HEK293 (cell line): ENCODE measurements at regions not wholly inside any gene's neighbourhood (a gene's known extent, or its start where the extent isn't known, plus 50 kb on each side); places are given as distances from the start of the nearest gene placed in this dataset.

Source experiments
- SP7 ChIP-seq: fragments of 450-650 bp; formaldehyde crosslinking; IDR thresholded peaks from 2 replicates; pipeline ENCODE4 v1.5.1; 2016; ENCODE audit warnings: missing biosample characterization, missing genetic modification characterization
- TCF7L2 ChIP-seq: IDR thresholded peaks from 2 replicates; pipeline ENCODE4 v1.6.1; 2011; ENCODE audit warnings: low read depth, mild to moderate bottlenecking, inconsistent platforms, low read length, moderate library complexity, borderline replicate concordance
- ZBTB49 ChIP-seq: fragments of 450-650 bp; formaldehyde crosslinking; IDR thresholded peaks from 2 replicates; pipeline ENCODE4 v1.5.1; 2016; ENCODE audit warnings: missing biosample characterization, missing genetic modification characterization, low read depth
- ZNF157 ChIP-seq: fragments of 450-650 bp; formaldehyde crosslinking; IDR thresholded peaks from 2 replicates; pipeline ENCODE4 v1.5.1; 2016; ENCODE audit warnings: missing biosample characterization, missing genetic modification characterization

DNA sequence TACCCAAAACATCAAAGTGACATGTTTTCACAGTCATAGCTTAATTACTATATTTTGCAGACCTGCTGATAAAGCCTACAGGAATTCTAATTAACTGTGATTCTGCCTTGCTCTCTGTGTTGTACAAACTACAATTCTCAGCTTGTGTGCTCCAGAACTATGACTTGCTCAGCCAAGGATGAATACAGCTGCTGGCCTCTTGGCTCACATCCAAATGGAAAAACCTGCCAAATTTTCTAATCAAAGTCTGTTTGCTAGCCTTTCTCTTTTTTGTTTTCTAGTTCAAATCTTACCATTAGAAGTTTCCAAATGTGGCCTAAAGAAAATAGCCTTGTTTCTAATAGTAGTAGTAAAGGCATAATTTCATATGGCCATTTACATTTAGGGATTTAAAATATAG lies 1176.8 kb downstream of the FAM133A start:
- TF ChIP-seq SP7 (tag by site-specific recombination) (no peak), TCF7L2 (no peak), ZBTB49 (tag by site-specific recombination) (no peak), ZNF157 (tag by site-specific recombination) (no peak)
